GM21515 (cell line): ENCODE measurements at regions not wholly inside any gene's neighbourhood (a gene's known extent, or its start where the extent isn't known, plus 50 kb on each side); places are given as distances from the start of the nearest gene placed in this dataset.

ENCODE experiments used
- ATAC-seq: cut with Tn5 transposase; IDR thresholded peaks from one replicate; pipeline ENCODE4 v1.9.1; 2021; ENCODE audit not compliant: unreplicated experiment

DNA sequence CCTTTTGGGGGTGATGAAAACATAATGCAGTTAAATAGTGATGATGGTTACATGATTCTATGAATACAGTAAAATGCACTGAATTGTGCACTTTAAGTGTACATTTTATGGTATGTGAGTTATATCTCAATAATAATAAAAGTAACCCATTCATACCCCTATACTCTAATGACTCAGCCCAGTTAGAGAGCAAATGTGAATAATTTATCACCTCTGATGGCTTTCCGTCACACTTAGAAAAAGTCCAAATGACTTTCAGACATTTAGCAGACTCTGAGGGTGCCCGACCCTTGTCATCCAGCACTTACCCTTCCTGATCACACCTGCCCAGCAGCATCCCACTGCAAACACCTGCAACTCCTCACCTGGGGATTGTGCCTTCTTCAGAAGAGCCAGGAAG is 148.1 kb upstream of the MAF start:
- ATAC-seq: no peak

DNA sequence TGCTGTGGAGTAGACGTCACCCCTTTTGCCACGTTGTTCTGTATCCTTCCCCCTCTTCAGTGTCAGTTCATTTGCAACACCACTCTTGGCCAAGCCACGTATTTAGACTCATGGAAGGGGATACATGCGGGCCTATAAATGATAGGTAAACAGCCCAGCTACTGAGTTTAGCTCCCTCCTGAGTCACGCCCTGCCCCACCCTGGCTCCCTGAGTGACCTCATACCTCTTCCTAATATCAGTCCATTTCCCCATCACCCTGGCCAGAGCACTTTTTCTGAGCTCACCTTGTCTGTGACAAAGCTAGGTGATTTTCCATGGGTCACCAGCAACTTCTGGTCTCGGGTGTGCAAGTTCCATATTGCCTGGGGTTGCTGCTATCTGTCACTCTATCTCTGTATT is 147.2 kb upstream of the MAF start:
- ATAC-seq: no peak

GRCh38 chr16:79740252-79740651 is 139.7 kb upstream of the MAF start:
- no peak for ATAC-seq

DNA sequence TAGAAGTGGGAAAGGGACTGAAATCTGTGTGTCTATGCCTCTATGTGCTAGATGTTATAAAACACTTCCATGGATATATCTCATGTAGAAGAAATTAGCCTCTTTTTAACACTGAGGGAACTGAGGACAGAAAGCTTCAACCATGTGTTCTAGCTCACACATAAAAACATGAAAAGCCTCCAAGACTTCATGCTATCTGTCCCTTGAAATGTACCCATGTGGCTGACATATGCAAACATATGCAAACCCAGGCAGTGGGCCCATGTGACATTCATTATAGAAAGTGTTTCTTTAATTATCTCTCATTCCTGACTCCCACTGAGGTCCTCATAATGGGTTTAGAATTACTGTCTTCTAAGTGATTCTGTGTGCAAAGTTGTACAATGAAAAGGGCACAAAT is 134.7 kb upstream of the MAF start:
- ATAC-seq: no peak

GRCh38 chr16:79734721-79735120 is 134.2 kb upstream of the MAF start:
- ATAC-seq: no peak

DNA sequence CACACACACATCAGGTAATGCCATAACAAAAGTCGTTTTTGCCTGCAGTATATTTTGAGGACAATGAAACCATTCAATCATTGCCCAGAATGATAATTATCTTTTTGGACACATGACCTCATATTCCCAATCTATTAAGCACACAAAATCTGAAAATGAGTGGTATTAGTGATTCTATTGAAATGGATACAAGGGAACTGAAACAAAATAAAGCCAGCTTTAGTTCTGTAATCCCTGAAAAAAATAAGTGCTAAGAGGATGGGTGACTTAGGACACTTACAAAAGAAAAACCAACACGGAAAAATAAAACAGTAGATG is 128.3 kb upstream of the MAF start:
- no peak for ATAC-seq

- ATAC-seq: no peak
Measured at GRCh38 chr16:79728048-79728922, 127.7 kb upstream of the MAF start.

GRCh38 chr16:79726902-79727301 is 126.4 kb upstream of the MAF start:
- no peak for ATAC-seq

- ATAC-seq: no peak
Measured at GRCh38 chr16:79725051-79725450, 124.5 kb upstream of the MAF start.

GRCh38 chr16:79723583-79724168 is 123.1 kb upstream of the MAF start:
- ATAC-seq: no peak

GRCh38 chr16:79721270-79721669 is 120.7 kb upstream of the MAF start:
- no peak for ATAC-seq

- no peak for ATAC-seq
Measured at GRCh38 chr16:79717333-79718137, 117.0 kb upstream of the MAF start.

GRCh38 chr16:79716645-79717332 is 116.3 kb upstream of the MAF start:
- ATAC-seq: no peak

GRCh38 chr16:79715061-79715460 is 114.5 kb upstream of the MAF start:
- ATAC-seq: no peak

DNA sequence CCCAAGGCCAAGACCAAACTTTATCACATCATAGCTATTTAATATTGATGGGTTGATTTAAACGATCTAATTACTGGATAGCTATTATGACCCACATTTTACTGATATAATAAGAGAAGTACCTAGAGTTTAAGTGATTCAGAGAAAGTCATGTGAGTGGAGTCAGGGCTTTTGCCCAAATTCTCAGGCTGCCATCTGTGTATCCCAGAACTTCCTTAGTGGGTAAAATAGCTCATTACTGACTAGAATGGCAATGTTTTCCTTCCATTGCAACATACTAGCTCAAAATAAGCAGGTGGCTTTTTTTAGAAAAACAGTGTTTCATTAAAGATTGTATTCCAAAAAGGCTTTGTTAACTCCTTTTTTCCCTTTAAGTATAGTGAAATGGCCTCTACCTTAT is 113.9 kb upstream of the MAF start:
- no peak for ATAC-seq

- no peak for ATAC-seq
Measured at GRCh38 chr16:79713609-79714309, 113.2 kb upstream of the MAF start.

- ATAC-seq: no peak
Measured at GRCh38 chr16:79712276-79712675, 111.7 kb upstream of the MAF start.

DNA sequence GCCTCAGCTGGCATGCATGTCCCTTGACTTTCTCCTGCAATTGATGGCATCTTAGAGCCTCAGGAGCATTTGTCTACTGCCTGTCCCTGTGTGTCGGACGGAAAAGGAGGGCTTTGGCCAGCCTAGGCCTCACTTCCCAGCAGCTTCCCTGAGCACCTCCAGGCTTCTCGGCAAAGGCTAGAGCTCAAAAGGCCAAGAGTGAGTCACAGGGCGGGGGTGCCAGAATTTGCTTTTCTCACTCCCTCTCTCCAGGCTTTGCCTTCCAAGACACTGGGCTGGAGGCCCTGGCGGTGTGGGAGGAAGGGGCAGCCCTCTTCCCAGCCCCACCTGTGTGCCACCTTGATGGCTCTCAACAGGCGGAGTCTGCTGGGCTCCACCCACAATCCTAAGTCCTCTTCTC is 107.3 kb upstream of the MAF start:
- no peak for ATAC-seq

GRCh38 chr16:79703066-79703465 is 102.5 kb upstream of the MAF start:
- ATAC-seq: no peak

GRCh38 chr16:79698341-79698753 is 97.8 kb upstream of the MAF start:
- no peak for ATAC-seq

DNA sequence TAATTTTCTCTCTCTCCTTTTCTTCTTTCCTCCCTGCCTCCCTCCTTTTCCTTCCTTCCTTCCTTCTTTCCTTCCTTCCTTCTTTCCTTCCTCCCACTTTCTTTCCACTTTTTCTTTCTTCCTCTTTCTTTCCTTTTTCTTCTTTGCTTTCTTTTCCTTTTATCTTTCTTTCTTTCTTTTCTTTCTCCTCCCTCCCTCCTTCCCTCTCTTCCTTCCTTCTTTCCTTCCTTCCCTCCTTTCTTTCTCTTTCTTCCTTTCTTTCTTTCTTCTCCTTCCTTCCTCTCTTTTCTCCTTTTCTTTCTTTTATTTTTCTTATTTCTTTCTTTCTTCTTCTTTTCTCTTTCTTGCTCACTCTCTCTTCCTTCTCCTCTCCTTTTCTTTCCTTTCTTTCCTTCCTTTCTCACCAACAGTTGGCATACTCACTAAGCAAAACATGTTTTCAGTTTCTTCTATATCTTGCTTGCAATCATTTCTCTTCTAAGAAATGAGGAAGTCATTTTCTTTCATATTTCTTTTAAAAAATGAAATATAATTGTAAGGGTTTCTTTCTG is 97.1 kb upstream of the MAF start:
- ATAC-seq: no peak
